Esophagus muscularis mucosa (tissue), 3 donors: ENCODE measurements at regions not wholly inside any gene's neighbourhood (a gene's known extent, or its start where the extent isn't known, plus 50 kb on each side); places are given as distances from the start of the nearest gene placed in this dataset.

ENCODE experiments used
- EP300 ChIP-seq: sonication (generic); formaldehyde crosslinking; IDR thresholded peaks from one replicate; pipeline ENCODE4 v1.6.1; 2017; ENCODE audit warnings: antibody characterized with exemption
- TF ChIP-seq, protein P1 (sequence below), 3 experiments: fragments of 200-600 bp in 2 of 3; fragments of 450-650 bp in 1 of 3; sonication (generic) in 2 of 3; IDR thresholded peaks; one replicate each; pipeline ENCODE4 v1.5.1; 2017 to 2019; ENCODE audit warnings: antibody characterized with exemption in 3 of 3, mild to moderate bottlenecking in 2 of 3, moderate library complexity in 1 of 3

- TF ChIP-seq, protein P1, sequence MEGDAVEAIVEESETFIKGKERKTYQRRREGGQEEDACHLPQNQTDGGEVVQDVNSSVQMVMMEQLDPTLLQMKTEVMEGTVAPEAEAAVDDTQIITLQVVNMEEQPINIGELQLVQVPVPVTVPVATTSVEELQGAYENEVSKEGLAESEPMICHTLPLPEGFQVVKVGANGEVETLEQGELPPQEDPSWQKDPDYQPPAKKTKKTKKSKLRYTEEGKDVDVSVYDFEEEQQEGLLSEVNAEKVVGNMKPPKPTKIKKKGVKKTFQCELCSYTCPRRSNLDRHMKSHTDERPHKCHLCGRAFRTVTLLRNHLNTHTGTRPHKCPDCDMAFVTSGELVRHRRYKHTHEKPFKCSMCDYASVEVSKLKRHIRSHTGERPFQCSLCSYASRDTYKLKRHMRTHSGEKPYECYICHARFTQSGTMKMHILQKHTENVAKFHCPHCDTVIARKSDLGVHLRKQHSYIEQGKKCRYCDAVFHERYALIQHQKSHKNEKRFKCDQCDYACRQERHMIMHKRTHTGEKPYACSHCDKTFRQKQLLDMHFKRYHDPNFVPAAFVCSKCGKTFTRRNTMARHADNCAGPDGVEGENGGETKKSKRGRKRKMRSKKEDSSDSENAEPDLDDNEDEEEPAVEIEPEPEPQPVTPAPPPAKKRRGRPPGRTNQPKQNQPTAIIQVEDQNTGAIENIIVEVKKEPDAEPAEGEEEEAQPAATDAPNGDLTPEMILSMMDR (IDR thresholded peaks at IDR 0.05) = no peak
- no peak for TF ChIP-seq EP300
Measured at GRCh38 chrY:17233435-17234109, 646.4 kb downstream of the CDY2B start.
